Right cardiac atrium (tissue), 5 donors: ENCODE measurements at regions not wholly inside any gene's neighbourhood (a gene's known extent, or its start where the extent isn't known, plus 50 kb on each side); places are given as distances from the start of the nearest gene placed in this dataset.

Source experiments
- ATAC-seq, 2 donors: fragments of 200-7000 bp; cut with Tn5 transposase; one replicate each; pipeline versions ENCODE4 v1.8.0 to v1.9.1; 2020; ENCODE audit warnings: moderate library complexity in 2 of 2, mild to moderate bottlenecking in 1 of 2
- DNase-seq, 3 donors: peaks; one replicate each; pipeline ENCODE4 v3.0.0-alpha.2; 2020
- H3K27ac ChIP-seq: one replicate; pipeline ENCODE4 v1.5.1; 2013; ENCODE audit warnings: mild to moderate bottlenecking, low read length, control low read depth, moderate library complexity
- H3K27me3 ChIP-seq: one replicate; pipeline ENCODE4 v1.6.1; 2013; ENCODE audit not compliant: control insufficient read depth, insufficient read depth
- H3K4me1 ChIP-seq: one replicate; pipeline ENCODE4 v1.6.1; 2013; ENCODE audit warnings: low read length; ENCODE audit not compliant: control insufficient read depth, insufficient read depth
- H3K4me3 ChIP-seq: one replicate; pipeline ENCODE4 v1.5.1; 2013; ENCODE audit warnings: low read length, control low read depth
- H3K9me3 ChIP-seq: one replicate; pipeline ENCODE4 v1.6.1; 2013; ENCODE audit warnings: low read length; ENCODE audit not compliant: control insufficient read depth
- WGBS: extraction: QIAGEN DNeasy Blood & Tissue Kit; methylation state at CpG from one replicate; pipeline ENCODE4 v1.1.7; 2013; 5-methylcytosine and 5-hydroxymethylcytosine counted together
- intact Hi-C, 4 donors: fragments of 100-400 bp; cut with DNase I; formaldehyde crosslinking; loops; one replicate each; pipeline versions ENCODE4 v1.11.0 to v1.14.0; 2022 to 2023
- donor health status: healthy with polysubstance abuse.
- donor health status: DM: no; HTN: yes; CAD: no.
- donor health status: DM: no; HTN: no; CAD: no.
- donor health status: DM: no; HTN: yes; CAD: no; lungs with severe emphysema.
- donor health status: DM: yes; HTN: yes; CAD: no.

GRCh38 chr5:92775711-92776615 lies 805.1 kb downstream of the NR2F1-AS1 start:
- Histone ChIP-seq H3K27me3 (no peaks in the 10 kb centered on the region), H3K27ac (no peak overlapping the region), H3K9me3 (no peaks in the 10 kb centered on the region), H3K4me1 (no peaks in the 10 kb centered on the region), H3K4me3 (no peak overlapping the region)
- intact Hi-C loops: no loop called here
- WGBS: 75% methylated on average over 5 of the region's 5 CpGs
- ATAC-seq (no peak), DNase-seq (no peak)

GRCh38 chr5:92769978-92770377 lies 811.0 kb downstream of the NR2F1-AS1 start:
- WGBS: 94% methylated on average over 2 of the region's 2 CpGs
- intact Hi-C loops: no loop called here
- Histone ChIP-seq H3K4me1 (no peaks in the 10 kb centered on the region), H3K27me3 (no peaks in the 10 kb centered on the region), H3K4me3 (no peak overlapping the region), H3K27ac (no peak overlapping the region), H3K9me3 (no peaks in the 10 kb centered on the region)
- DNase-seq: no peak
- no peak for ATAC-seq

DNA sequence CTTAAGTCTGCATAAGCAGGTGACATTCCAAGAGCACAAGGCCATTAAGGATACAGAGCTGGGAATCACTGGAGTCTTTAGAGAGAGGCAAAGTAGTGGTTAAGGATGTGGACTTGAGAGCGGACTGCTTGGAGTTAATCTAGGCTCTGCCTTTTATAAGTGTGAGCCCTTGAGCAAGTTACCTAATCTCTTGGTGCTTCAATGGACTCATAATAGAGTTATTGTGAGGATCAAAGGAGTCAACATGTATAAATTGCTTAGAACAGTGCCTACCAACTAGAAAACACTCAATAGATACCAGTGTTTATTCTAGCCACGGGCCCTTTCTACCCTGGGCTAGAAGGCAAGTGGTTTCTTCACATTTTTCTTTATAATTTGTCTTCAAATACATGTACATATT lies 819.4 kb downstream of the NR2F1-AS1 start:
- Histone ChIP-seq H3K4me3 (no peak overlapping the region), H3K4me1 (no peaks in the 10 kb centered on the region), H3K9me3 (no peaks in the 10 kb centered on the region), H3K27me3 (no peaks in the 10 kb centered on the region), H3K27ac (no peak overlapping the region)
- WGBS: 75% methylated on average over 2 of the region's 2 CpGs
- DNase-seq (no peak), ATAC-seq (no peak)
- intact Hi-C loops: no loop called here

GRCh38 chr5:92760550-92760949 lies 820.5 kb downstream of the NR2F1-AS1 start:
- WGBS: 88% methylated on average over 2 of the region's 2 CpGs
- DNase-seq: no peak
- Histone ChIP-seq H3K4me3 (no peak overlapping the region), H3K4me1 (no peaks in the 10 kb centered on the region), H3K27ac (no peak overlapping the region), H3K9me3 (no peaks in the 10 kb centered on the region), H3K27me3 (no peaks in the 10 kb centered on the region)
- no peak for ATAC-seq
- intact Hi-C loops: no loop called here

DNA sequence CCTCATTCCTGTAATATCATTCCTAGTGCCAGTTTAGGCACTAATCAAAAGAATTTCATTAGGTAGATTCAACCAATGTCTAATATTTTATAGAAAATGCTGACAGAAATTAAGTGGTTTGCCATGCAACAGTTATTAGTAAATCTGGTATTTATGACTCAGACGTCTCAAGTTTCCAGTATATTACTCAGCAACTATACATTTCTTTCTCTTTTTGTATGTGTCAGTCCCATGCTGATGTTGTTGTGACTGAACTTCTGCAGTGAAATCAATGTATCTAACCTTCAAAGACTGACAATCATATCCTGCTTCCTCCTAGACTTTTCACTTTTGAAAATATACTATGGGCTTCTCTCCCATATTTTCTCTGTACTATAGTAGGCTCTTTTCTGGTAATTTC lies 822.5 kb downstream of the NR2F1-AS1 start:
- Histone ChIP-seq H3K9me3 (no peaks in the 10 kb centered on the region), H3K27me3 (no peaks in the 10 kb centered on the region), H3K4me3 (no peak overlapping the region), H3K27ac (no peak overlapping the region), H3K4me1 (no peaks in the 10 kb centered on the region)
- ATAC-seq (no peak), DNase-seq (no peak)
- intact Hi-C loops: no loop called here
- WGBS: 60% methylated on average over 1 of the region's 1 CpG

GRCh38 chr5:92749943-92750342 lies 831.1 kb downstream of the NR2F1-AS1 start:
- no peak for ATAC-seq
- Histone ChIP-seq H3K9me3 (no peaks in the 10 kb centered on the region), H3K27me3 (no peaks in the 10 kb centered on the region), H3K27ac (no peak overlapping the region), H3K4me1 (no peaks in the 10 kb centered on the region), H3K4me3 (no peak overlapping the region)
- intact Hi-C loops: no loop called here
- 20% methylated on average over 1 of the region's 1 CpG for WGBS
- DNase-seq: no peak

- 78% methylated on average over 1 of the region's 1 CpG for WGBS
- intact Hi-C loops: no loop called here
- ATAC-seq: no peak
Observed at GRCh38 chr5:92748072-92748676, 832.8 kb downstream of the NR2F1-AS1 start.

GRCh38 chr5:92741906-92742305 lies 839.1 kb downstream of the NR2F1-AS1 start:
- no peaks in the 10 kb centered on the region for H3K4me1 ChIP-seq
- 63% methylated on average over 2 of the region's 2 CpGs for WGBS
- H3K9me3 ChIP-seq: no peaks in the 10 kb centered on the region
- H3K4me3 ChIP-seq: no peak overlapping the region
- H3K27ac ChIP-seq: no peak overlapping the region
- H3K27me3 ChIP-seq: no peaks in the 10 kb centered on the region
- DNase-seq: no peak
- intact Hi-C loops: no loop called here
- no peak for ATAC-seq

More at GRCh38 chr5:92748072-92748676, 832.8 kb downstream of the NR2F1-AS1 start:
- Histone ChIP-seq H3K4me3 (no peak overlapping the region), H3K27me3 (no peaks in the 10 kb centered on the region), H3K27ac (no peak overlapping the region), H3K9me3 (no peaks in the 10 kb centered on the region), H3K4me1 (no peaks in the 10 kb centered on the region)
- no peak for DNase-seq

GRCh38 chr5:92734211-92734940 lies 846.6 kb downstream of the NR2F1-AS1 start:
- no peak overlapping the region for H3K4me3 ChIP-seq
- H3K27ac ChIP-seq: no peak overlapping the region
- WGBS: 83% methylated on average over 2 of the region's 2 CpGs
- ATAC-seq: no peak
- H3K27me3 ChIP-seq: no peaks in the 10 kb centered on the region
- intact Hi-C loops: no loop called here
- H3K9me3 ChIP-seq: no peaks in the 10 kb centered on the region
- no peaks in the 10 kb centered on the region for H3K4me1 ChIP-seq
- DNase-seq: no peak

GRCh38 chr5:92730486-92730885 lies 850.5 kb downstream of the NR2F1-AS1 start:
- H3K27ac ChIP-seq: no peak overlapping the region
- H3K9me3 ChIP-seq: no peaks in the 10 kb centered on the region
- WGBS: 73% methylated on average over 1 of the region's 1 CpG
- no peak overlapping the region for H3K4me3 ChIP-seq
- ATAC-seq: no peak
- DNase-seq: no peak
- H3K27me3 ChIP-seq: no peaks in the 10 kb centered on the region
- intact Hi-C loops: no loop called here
- no peaks in the 10 kb centered on the region for H3K4me1 ChIP-seq

DNA sequence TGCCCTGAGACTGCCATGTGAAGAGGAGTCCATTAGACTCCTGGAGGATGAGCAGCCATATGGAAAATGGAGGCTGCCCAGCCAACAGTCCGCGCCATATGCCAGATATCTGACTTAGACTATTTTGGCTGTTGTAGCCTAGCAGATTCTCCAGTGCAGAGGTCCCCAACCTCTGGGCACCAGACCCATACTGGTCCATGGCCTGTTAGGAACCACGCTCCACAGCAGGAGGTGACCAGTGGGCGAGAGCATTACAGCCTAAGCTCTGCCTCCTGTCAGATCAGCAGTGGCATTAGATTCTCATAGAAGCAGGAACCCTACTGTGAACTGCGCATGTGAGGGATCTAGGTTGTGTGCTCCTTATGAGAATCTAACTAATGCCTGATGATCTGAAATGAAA lies 851.9 kb downstream of the NR2F1-AS1 start:
- peak in 1 of 3 donors; percentile 6 for DNase-seq
- Histone ChIP-seq H3K27ac (no peak overlapping the region), H3K27me3 (no peaks in the 10 kb centered on the region), H3K4me1 (no peaks in the 10 kb centered on the region), H3K9me3 (no peaks in the 10 kb centered on the region), H3K4me3 (no peak overlapping the region)
- 89% methylated on average over 5 of the region's 5 CpGs for WGBS
- no peak for ATAC-seq
- intact Hi-C loops: no loop called here
